GM19397 (cell line): ENCODE measurements at regions not wholly inside any gene's neighbourhood (a gene's known extent, or its start where the extent isn't known, plus 50 kb on each side); places are given as distances from the start of the nearest gene placed in this dataset.
"Not testable (repeated sequence)": the region's sequence is repeated elsewhere in the genome, so short reads cannot be mapped to it uniquely, and the experiment has no call there.

Experiments used
- ATAC-seq: cut with Tn5 transposase; IDR thresholded peaks from one replicate; pipeline ENCODE4 v1.9.1; 2021; ENCODE audit warnings: mild to moderate bottlenecking, moderate library complexity; ENCODE audit not compliant: unreplicated experiment

GRCh38 chr10:64765498-64765897, 1244.3 kb downstream of the REEP3 start:
- no peak for ATAC-seq

- no peak for ATAC-seq
Measured at GRCh38 chr10:64771253-64772050, 1250.3 kb downstream of the REEP3 start.

GRCh38 chr10:64773357-64773756, 1252.2 kb downstream of the REEP3 start:
- no peak for ATAC-seq

GRCh38 chr10:64784451-64784850, 1263.2 kb downstream of the REEP3 start:
- not testable (repeated sequence) for ATAC-seq

- ATAC-seq: no peak
Measured at GRCh38 chr10:64785816-64786215, 1264.6 kb downstream of the REEP3 start.

GRCh38 chr10:64786989-64787388, 1265.8 kb downstream of the REEP3 start:
- no peak for ATAC-seq

- ATAC-seq: no peak
Measured at GRCh38 chr10:64795847-64796246, 1274.6 kb downstream of the REEP3 start.

GRCh38 chr10:64798297-64798696, 1277.1 kb downstream of the REEP3 start:
- no peak for ATAC-seq

GRCh38 chr10:64808233-64808632, 1287.0 kb downstream of the REEP3 start:
- not testable (repeated sequence) for ATAC-seq

- not testable (repeated sequence) for ATAC-seq
Measured at GRCh38 chr10:64810046-64810445, 1288.8 kb downstream of the REEP3 start.

GRCh38 chr10:64813391-64813790, 1292.2 kb downstream of the REEP3 start:
- no peak for ATAC-seq

GRCh38 chr10:64814201-64814600, 1293.0 kb downstream of the REEP3 start:
- ATAC-seq: no peak

- ATAC-seq: no peak
Measured at GRCh38 chr10:64829888-64830412, 1308.7 kb downstream of the REEP3 start.

- ATAC-seq: no peak
Measured at GRCh38 chr10:64830869-64831268, 1309.7 kb downstream of the REEP3 start.

- ATAC-seq: no peak
Measured at GRCh38 chr10:64840341-64840740, 1319.1 kb downstream of the REEP3 start.

- no peak for ATAC-seq
Measured at GRCh38 chr10:64846700-64847099, 1325.5 kb downstream of the REEP3 start.

- no peak for ATAC-seq
Measured at GRCh38 chr10:64855941-64856340, 1334.7 kb downstream of the REEP3 start.

GRCh38 chr10:64859911-64860310, 1338.7 kb downstream of the REEP3 start:
- no peak for ATAC-seq

- ATAC-seq: no peak
Measured at GRCh38 chr10:64863836-64864235, 1342.6 kb downstream of the REEP3 start.

GRCh38 chr10:64867501-64867962, 1346.3 kb downstream of the REEP3 start:
- no peak for ATAC-seq

- no peak for ATAC-seq
Measured at GRCh38 chr10:64873088-64873487, 1351.9 kb downstream of the REEP3 start.

GRCh38 chr10:64873959-64874358, 1352.8 kb downstream of the REEP3 start:
- ATAC-seq: no peak
